Stimulated activated CD8-positive, alpha-beta memory T cell treated with anti-CD3 and anti-CD28 coated beads, Interleukin-12 subunit alpha, Interleukin-12 subunit beta, amount 100 ng/mL, for 24 hours (primary cell): ENCODE measurements at regions not wholly inside any gene's neighbourhood (a gene's known extent, or its start where the extent isn't known, plus 50 kb on each side); places are given as distances from the start of the nearest gene placed in this dataset.

ENCODE experiments used
- DNase-seq: peaks from one replicate; pipeline ENCODE4 v3.0.0-alpha.2; 2020; ENCODE audit errors: extremely low read depth

- DNase-seq = no peak
Measured at GRCh38 chr4:140213116-140213515, 59.1 kb upstream of the MAML3 start.

DNA sequence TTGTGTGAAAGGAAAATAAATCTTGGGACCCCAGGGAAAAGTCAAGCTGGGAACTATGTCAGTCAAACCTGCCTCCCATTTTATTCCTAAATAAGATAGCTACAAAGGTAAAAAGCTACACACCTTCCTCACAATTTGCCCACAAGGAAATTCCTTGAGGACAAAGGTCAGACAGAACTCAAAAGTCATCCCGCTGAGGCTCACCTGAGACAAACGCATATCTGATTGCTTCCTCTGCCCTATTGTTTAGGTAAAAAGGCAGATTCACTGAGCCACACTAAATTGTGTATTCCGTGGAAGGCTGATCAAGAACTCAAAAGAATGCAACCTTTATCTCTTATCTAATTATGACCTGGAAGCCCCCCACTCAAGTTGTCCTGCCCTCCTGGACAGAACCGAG lies 58.7 kb upstream of the MAML3 start:
- DNase-seq = no peak

DNA sequence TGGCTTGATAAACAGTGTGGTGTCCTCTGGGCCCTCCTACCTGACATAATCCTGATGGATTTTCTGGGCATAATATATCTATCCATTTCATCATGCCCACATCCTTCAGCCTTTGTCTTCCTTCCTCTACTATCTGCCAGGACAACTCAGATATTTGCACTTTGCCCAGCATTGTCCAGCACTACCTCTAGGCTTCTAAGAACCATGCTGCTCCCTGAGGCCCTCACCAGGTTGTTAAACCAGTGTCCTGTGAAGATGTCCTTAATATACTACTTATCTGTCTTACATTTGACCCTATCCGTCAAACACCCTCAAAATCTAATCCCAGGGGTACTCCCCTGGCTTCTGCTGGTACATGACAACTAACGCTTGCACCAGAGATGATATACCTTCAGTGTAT lies 58.2 kb upstream of the MAML3 start:
- DNase-seq = no peak

DNA sequence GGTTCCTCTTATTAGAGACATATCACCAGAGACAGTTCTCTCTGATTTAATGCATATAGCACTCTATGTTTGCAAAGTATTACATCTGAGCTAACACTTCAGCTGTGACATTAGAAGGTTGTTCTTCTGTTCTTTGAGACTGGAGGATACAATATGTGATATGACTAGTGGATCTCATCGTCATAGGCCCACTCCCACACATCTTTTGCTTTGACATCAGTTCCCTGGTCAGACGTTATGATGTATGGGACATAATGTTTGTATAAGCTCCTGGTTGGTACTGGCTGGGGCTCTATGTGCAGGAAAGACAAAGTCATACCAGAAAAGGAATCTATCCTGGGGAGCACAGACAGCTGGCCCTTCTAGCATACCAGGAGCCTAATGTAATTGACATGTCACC lies 57.7 kb upstream of the MAML3 start:
- no peak for DNase-seq

- no peak for DNase-seq
Measured at GRCh38 chr4:140211161-140211560, 57.2 kb upstream of the MAML3 start.

DNA sequence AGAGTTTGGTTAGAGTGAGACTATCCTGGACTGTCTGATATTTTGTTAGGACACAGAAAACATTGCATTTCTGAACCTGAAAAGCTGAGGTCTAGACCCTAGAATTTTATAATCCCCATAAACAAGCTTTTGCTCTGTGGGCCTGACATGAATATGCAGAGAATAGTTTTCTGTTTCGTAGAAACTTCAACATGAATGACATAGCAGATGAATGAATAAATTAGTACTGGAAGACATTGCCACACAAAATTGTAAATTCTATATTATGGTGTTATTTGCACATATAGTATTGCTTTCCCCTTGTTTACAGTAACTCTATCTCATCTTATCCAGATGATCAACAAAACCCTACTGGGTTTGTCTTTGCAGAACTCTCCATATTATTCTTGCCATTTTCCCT lies 54.9 kb upstream of the MAML3 start:
- DNase-seq = no peak
